Fibroblast of peridontal ligament (primary cell): ENCODE measurements at regions not wholly inside any gene's neighbourhood (a gene's known extent, or its start where the extent isn't known, plus 50 kb on each side); places are given as distances from the start of the nearest gene placed in this dataset.

Experiments
- DNase-seq: peaks from one replicate; pipeline ENCODE4 v3.0.0-alpha.2; 2010; ENCODE audit errors: extremely low read depth

DNA sequence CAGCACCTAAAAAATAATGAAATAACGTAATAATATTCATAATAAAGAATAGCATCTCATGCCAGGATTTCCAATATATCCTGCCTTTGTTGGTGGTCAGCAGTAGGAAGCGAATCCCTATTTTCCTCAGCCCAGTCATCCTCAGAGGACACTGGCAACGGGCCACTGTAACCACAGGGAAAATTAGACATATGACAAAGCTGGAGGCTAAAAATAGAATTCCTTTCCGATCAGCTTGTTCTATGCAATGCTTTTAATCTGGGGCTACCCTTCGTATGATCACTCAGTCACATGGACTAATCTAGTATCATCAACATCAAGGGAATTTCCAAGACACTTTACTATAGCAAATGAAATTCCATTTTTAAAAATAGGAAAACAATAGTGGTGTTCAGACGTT is 246.9 kb upstream of the KCNJ16 start:
- DNase-seq: peak; percentile 82

DNA sequence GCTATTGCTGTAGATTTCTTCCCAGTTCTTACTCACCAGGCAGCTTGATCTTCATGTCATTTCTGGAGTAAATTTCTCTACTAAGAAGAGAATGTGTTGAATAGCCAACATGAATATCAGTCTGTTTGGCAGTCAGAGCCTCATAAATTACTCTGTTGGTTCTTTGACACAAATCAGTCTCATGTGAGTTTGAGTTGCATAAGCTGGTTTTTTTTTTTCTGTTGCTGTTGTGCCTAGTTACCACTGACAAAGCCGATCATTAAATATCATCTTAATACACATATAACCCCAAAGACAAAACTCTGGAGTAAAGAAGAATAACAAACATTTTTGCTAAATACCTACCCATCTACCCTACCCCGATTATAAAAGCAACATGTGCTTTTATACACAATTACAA is 240.5 kb upstream of the KCNJ16 start:
- DNase-seq: peak; percentile 74

DNA sequence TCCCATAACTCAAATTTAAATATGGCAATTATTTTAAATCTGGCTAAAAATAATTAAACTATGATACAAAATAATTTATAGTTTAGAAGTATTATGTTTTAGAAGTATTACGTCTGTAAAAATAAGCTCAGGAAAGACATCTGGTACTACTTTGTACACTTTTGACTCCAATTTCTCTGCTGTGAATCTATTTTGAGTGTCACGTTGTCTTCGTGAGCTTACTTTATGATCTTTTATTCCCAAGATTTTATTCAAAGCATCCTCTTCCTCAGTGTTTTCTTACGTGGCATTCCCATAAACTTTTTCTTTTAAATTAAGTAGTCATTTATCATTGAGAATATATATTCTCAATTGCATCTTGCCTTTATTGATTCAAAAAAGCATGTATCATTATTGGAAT is 223.3 kb upstream of the KCNJ16 start:
- DNase-seq: no peak

DNA sequence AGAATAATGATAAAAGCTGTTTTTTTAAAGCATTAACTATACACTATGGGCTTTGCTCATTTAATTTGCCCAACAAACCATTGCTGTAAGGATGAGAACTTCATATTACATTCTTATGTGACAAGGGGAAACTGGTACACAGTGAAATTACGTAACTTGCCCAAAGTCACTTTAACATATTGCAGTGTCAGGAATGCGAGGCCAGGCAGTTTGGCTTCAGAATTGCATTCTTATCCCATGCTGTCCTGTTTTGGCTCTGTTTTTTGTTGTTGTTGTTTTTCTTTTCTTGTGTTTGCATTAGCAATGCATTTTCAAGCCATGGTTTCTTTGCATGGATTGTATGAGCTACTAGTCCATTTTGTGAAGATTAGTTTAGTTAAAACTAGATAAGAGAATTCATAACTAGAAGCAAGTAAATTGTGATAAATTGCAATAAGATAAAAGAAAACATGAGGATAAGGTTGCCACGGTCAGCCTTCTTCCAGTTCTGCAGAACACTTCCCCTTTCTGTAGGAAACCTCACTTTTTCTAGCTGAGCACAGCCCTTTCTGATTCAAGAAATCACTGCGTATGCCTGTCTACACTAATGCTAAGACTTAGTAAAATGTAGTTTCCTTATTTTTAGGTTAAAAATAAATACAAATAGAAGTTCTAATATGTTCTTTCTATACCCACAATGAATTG is 221.3 kb upstream of the KCNJ16 start:
- peak; percentile 31 for DNase-seq

DNA sequence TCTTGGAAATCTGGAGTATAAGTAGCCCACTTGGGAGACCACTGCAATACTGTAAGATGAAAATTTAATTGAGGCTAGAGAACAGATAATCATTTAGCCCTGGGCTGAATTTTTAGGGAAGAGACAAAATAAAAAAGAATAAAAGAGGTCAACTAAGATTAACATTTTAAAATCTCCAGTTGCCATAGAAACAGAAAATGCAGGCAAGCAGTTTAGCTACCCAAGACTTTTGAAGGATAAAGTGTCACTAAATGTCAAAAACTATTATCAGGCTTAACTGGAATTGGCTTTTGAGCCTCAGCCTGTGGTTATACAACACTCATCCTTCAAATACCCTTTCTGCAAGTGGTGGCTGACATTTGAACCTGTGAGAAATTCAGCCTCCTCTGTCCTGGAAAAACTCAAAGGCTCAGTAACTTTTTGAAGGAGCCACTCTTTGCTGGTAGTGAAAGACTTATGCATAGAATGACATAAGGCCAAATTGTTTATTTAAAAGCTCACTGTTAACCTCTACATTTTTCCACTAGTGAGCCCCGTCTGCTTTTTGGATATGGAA is 220.7 kb upstream of the KCNJ16 start:
- peak; percentile 47 for DNase-seq

DNA sequence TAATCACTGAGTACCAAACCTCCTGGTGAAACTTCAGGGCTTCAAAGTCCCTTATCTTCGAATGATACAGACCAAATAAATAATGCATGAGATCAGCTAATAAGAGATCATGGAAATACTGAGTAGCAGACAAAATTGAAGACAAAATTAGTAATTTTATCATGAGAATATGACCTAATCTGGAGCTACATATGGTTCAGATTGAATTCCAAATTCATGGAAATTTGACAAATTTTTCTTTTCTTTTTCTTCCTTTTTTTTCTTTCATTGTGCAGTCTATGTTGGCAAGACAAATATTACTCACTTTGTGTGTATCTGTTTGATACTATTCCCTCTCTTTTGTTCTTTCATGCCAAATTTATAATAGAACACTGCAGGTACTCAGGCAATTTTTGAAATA is 218.1 kb upstream of the KCNJ16 start:
- DNase-seq: no peak

DNA sequence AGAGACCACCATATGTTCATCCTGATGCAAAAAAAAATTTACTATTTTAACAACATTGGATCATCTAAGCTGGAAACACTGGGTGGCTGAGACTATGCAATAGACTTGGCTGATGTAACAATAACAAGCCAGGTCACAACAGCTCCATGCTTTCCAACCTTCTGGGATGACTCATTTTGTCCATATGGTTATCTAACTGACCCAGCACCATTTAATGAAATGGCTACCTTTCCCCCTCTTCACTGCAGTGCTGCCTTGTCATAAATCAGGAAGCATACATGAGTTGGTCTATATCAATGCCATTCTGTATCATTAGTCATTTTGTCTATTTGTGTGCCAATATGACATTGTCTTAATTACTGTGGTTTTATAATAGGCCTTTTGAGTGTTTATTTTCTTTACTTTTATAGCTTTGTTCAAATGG is 217.6 kb upstream of the KCNJ16 start:
- DNase-seq: peak; percentile 94

DNA sequence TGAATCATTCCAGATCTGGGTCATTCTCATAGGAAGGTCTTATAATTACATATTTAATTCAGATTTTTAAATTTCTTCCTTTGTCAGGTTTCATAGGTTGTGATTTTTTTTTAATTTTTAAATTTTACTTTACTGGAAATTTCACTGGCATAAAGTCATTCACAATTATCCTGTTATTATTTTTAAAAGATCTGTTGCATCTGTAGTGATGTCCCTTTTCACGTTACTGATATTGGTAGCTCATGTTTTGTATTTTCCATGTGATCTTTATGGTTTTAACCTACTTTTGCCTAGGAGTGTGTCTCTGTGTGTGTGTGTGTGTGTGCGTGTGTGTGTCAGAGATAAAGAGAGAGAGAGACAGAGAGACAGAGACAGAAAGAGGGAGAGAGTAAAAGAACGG is 216.6 kb upstream of the KCNJ16 start:
- DNase-seq: peak; percentile 35

DNA sequence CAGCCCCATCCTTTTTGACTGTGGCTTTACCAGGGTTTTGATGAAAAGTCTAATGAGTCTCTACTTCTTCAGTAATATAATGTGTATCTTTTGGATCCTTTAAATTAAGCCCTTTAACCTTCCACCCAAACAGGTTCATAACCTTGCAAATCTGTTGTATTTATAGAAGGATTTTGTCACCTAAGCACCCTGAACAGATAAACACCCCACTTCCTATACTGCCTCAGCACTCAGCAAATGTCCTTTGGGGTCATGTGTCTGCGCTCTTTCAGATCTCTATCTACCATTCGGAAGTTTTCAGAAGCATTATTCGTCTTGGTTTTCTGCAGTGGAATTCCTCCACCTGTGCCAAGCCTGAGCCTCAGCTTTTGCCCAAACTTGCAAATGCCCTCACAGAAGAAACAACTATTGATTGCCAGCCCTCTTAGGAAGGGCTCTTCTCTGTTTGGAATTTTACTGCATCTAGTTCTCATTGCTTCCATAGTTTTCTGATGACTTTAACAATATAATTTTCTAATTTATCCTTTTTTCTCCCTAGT is 214.8 kb upstream of the KCNJ16 start:
- DNase-seq: no peak

DNA sequence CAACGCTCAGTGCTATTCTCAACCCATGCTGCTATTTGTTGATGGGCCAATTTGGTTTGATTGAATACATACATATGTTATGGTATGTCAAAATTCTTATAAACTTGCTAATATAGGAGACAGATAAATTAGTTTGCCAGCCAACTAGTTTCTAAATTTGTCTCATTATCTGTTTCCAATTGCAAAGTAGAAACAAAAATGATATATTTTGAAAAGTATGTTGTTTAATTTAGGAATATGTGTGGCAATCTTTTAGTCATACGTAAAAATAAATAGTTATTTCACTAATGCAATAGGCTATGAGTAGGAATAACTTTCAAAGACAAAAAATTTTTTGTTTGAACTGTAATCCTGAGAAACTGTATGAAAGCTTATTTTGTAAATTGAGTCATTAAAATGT is 210.6 kb upstream of the KCNJ16 start:
- peak; percentile 73 for DNase-seq

DNA sequence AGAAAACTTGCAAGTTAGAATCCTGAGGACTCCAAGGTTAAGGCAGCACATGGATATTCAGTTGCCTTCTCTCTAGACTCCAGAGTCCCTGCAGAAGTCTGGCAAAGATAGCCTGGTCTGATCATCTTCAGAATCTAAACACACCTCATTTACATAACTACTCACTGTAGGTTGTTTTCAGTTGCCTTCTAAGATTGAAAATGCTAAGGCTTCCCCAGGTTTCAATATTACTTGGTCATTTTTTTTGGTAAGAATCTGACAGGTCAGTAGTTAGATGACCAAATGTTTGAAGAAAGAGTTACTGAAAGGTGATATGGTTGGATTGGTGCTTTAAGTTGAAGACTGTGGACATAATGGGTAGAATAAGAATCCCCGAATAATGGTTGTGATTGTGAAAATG is 205.4 kb upstream of the KCNJ16 start:
- DNase-seq: no peak

DNA sequence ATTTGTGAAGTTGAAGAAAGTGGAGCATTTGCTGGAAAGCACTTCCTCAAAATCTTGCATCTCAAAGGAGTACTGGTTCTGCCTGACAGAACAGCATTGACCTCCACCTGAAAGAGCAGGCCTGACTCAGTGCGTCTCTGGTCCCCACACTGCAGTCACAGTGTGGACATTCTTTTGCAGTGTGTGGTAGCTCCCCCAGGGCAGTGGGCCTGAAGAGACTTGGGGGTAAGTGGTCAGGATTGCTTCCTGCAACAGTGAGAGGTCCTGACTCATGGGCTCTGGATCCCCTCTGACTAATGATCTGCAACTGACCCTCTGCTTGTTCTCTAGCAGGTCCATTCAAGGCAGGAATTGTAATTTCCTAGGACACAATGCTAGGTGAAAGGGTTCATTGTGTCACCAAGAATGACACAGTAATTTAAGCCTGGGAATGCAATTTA is 204.9 kb upstream of the KCNJ16 start:
- peak; percentile 52 for DNase-seq

DNA sequence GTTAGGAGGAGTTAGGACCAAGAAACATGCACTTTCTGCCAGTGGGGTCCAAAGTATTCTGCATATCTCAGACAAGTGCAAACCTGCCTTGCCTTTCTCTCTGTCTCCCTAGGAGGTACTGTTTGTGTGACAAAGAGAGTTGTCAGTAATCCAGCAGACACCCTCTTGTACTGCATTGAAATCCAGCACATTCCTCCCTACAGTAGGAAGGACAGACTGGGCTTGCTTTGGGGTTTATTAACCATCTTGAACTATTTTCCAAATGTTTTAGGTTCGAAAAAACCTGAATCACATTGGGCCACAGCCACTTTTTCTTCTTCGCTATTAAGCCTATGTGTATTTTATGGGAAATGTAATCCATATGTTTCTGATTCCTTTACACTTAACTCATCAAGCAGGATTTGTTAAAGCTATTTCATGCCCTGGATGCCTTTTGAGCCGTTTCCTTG is 204.2 kb upstream of the KCNJ16 start:
- peak; percentile 96 for DNase-seq

DNA sequence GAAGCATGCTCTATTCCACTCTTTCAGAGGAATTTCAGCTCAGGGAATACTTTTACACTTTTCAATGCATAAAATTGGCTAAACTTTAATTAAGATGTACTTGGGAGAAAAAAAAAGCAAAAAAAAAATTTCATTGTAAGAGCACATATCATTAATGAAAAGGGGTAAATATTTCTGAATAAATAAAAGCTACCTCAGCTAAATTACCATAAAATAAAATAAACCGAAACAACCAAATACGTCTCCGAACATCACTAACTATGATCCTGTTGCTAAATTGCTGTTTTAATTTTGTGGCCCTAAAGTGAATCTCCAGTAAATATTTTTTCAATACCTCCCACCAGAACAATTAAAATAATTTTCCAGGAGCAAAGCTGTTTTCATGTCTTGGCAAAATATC is 203.7 kb upstream of the KCNJ16 start:
- DNase-seq: no peak

DNA sequence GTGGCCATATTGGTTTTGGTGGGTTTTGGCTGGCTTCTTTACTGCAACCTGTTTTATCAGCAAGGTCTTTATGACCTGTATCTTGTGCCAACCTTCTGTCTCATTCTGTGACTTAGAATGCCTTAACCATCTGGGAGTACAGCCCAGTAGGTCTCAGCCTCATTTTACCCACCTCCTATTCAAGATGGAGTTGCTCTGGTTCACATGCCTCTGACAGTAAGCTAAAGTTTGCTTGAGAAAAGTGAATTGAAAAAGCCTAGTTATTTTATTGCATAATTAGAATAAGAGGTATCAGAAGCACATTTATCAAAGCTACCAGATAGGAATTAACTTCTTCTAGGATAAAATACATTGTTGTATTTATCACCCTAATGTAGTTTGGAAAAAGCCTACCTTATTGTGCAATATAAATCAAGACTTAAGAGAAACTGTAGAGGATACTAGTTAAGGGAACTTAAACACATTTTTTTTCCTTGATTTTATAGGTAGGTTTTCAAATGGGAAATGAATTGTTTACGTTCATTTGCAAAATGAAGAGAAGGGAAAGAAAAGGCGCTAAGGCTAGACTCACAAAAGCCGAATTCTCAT is 202.3 kb upstream of the KCNJ16 start:
- no peak for DNase-seq

DNA sequence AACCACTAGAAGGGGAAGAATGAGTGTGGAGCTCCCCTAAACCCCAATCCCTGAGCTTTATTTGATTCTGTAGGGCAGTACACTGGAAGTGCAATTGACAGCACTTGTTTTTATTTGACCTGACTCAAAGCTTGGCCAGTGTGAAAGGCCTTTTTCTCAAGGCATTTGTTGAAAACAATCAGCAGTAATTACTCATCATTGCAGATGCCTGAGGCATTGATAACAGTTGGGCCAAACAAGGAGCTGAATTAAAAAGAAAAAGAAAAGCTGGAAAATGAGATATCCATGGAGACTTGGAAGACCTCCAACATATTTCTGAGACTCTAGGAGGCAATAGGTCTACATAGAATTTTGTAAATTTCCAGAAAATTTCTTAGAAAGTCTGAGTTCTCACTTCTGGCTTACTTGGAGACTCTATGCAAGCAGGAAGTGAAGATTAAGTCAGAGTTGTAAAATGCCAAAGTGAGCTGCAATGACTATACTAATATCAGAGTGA is 200.8 kb upstream of the KCNJ16 start:
- DNase-seq: peak; percentile 92

DNA sequence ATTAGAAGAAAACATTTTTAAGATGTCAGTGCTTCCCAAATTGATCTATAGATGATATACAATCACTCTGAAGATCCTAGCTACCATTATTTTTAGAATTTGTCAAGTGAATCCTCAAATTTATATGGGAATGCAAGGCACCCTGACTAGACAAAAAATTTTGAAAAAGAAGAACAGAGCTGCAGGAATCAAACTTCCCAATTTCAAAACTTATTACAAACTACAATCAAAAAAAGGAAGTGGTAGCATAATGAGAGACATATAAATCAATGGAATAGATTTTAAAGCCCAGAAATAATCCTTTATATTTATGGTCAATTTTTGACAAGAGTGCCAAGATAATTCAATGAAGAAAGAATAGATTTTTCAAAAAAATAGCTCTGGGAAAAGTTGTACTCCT is 198.3 kb upstream of the KCNJ16 start:
- DNase-seq: no peak

DNA sequence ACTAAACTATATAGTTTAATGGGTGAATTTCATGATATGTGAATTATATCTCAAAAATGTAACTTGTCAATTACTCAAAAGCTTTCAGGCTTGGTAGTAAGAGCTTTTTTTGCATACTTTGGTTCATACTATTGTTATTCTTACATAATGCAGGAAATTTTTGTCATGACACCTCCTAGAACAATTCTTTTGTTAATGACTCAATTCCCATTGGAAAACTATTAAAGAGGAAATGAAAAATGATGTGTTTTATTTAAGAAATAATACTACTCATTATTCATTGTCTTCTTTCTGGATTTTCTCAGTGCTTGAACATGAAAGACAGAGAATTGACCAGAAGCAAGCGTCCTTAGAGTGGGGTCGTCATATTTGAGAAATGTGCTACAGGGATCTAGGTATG is 196.4 kb upstream of the KCNJ16 start:
- DNase-seq: no peak

DNA sequence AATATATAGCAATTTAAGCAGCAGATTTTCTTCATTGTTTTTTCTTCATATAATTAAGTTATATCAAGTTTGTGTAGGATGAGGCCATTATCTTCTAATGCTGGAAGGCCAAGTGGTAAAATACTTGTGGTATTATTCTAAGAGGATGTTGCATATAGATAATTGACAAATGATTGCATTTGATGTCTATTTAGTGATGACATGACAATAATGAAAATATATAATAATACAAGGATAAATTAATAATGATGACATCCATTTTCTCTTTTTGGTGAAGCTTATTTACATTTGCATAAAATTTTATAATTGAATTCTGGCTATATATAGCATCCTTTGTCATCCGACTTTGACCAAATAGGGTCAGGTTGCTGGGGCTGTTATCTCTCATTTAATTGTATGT is 195.4 kb upstream of the KCNJ16 start:
- DNase-seq: no peak

DNA sequence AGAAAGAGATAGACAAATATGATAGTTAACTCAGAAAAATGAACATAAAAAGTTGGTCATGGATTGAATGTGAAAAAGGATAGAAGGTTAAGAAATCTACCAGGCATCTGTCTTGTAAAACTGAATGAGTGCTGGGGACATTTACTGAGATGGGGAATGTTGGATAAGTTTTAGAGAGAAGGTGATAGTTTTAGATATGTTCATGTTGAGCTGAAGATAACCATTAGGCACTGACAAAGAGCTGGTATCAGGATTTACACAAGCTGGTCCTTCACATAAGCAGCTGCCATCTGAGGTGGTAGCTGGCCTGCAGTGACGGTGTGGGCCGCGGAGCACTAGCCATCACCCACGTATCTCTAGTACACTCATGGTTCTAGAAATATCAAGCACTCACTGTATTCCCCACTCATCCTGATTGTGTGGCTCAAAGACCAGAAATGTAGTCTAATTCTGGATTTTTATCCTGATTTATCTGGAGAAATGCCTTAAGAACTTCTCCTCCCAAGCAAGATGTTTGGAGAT is 194.4 kb upstream of the KCNJ16 start:
- no peak for DNase-seq

DNA sequence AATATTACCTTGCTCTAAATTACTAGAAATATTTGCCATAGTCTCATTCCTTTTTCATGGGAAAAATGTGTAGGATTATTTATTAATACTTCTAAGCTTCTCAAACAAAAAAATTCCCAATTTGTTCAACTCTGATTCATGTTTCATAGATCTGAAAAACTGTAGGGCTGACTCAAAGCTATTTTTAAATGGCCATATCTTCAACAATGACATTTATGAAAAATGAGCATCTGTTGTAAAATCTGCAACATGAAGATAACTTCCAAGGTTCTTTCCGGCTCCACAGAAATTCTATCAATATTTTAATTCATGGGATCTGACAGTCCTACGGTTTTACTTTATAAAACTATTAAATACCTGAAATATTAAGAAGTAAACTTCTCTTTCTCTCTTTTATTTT is 192.7 kb upstream of the KCNJ16 start:
- no peak for DNase-seq

DNA sequence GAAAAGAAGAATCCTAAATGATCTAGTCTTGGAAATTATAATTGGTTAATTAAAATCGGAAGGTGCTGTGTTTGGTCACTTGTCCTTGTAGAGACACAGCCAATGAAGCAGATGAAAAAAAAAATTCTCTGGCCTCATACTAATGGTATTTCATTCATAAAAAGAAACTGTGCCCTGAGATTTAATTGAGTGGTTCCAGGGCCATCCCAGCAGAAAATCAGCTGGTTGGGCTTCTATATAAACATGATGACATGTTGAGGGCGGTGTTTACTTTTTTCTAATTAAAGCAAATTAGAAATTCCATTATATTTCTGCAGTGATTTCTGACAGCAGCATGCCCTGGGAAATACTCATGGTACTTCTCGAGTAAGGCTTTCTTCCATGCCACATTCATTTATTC is 191.9 kb upstream of the KCNJ16 start:
- no peak for DNase-seq

DNA sequence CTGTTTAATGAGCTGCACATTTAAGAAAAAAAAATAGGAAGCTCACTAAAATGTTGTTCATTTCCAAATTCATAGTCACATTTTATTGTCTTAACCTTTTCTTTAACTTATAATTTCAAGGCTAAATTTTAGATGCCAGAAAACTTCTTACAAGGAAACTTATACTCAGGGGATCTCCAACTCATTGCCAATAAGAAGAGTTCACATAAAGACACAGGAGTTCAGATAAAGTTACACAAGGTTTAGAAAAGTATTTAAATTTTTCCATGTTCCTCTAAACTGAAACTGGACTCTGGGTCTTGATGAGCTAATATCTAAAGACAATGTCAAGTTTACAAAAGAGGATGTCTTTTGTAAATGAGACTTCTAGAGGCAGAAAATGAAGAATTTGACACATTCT is 190.7 kb upstream of the KCNJ16 start:
- DNase-seq: peak; percentile 57
